SU-DHL-6 (cell line): ENCODE measurements at regions not wholly inside any gene's neighbourhood (a gene's known extent, or its start where the extent isn't known, plus 50 kb on each side); places are given as distances from the start of the nearest gene placed in this dataset.

Experiments used
- H2AFZ ChIP-seq: fragments of 200-600 bp; sonication (generic); 2 replicates; pipeline ENCODE4 v1.6.1; 2014; ENCODE audit warnings: low read depth, mild to moderate bottlenecking, moderate library complexity, mixed read lengths, antibody characterized with exemption, low read length; ENCODE audit not compliant: severe bottlenecking
- H3F3A ChIP-seq: fragments of 200-600 bp; shearing (Covaris generic); 2 replicates; pipeline ENCODE4 v1.6.0; 2016; ENCODE audit warnings: antibody characterized with exemption, mild to moderate bottlenecking; ENCODE audit not compliant: insufficient read depth
- H3K27ac ChIP-seq: fragments of 200-600 bp; sonication (generic); 2 replicates; pipeline ENCODE4 v1.5.1; 2016; ENCODE audit warnings: low read depth, mild to moderate bottlenecking, low read length, moderate library complexity, mixed read lengths
- H3K27me3 ChIP-seq: fragments of 200-600 bp; sonication (generic), shearing (Covaris generic); 2 replicates; pipeline ENCODE4 v1.6.0; 2014; ENCODE audit warnings: mild to moderate bottlenecking, low read length
- H3K36me3 ChIP-seq: fragments of 200-600 bp; sonication (generic); 2 replicates; pipeline ENCODE4 v1.6.1; 2014; ENCODE audit warnings: mild to moderate bottlenecking, low read length, mixed read lengths
- H3K4me2 ChIP-seq: fragments of 300-600, 200-600 bp; shearing (Covaris generic), sonication (generic); 2 replicates; pipeline ENCODE4 v1.6.0; 2014; ENCODE audit warnings: low read length, low read depth, mild to moderate bottlenecking; ENCODE audit not compliant: poor library complexity, severe bottlenecking
- H3K4me3 ChIP-seq: fragments of 200-600 bp; sonication (generic); 2 replicates; pipeline ENCODE4 v1.5.1; 2014; ENCODE audit warnings: antibody characterized with exemption, low read length, mild to moderate bottlenecking, mixed read lengths; ENCODE audit not compliant: insufficient read depth, poor library complexity, severe bottlenecking
- H3K79me2 ChIP-seq: fragments of 200-600 bp; sonication (generic); 2 replicates; pipeline ENCODE4 v1.6.1; 2014; ENCODE audit warnings: mild to moderate bottlenecking, low read length, moderate library complexity; ENCODE audit not compliant: insufficient read depth
- H3K9ac ChIP-seq: fragments of 200-600 bp; sonication (generic); 2 replicates; pipeline ENCODE4 v1.7.0; 2014; ENCODE audit warnings: mild to moderate bottlenecking, low read length
- H3K9me2 ChIP-seq: fragments of 200-600 bp; sonication (generic); replicated peaks from 2 replicates; pipeline ENCODE4 v1.6.1; 2014; ENCODE audit warnings: low read length; ENCODE audit not compliant: insufficient read depth
- H3K9me3 ChIP-seq: fragments of 200-600 bp; sonication (generic); 2 replicates; pipeline ENCODE4 v1.6.1; 2014; ENCODE audit warnings: low read length, mixed read lengths; ENCODE audit not compliant: insufficient read depth
- H4K20me1 ChIP-seq: fragments of 200-600 bp; sonication (generic); 2 replicates; pipeline ENCODE4 v1.6.1; 2014; ENCODE audit warnings: low read depth, mild to moderate bottlenecking, antibody characterized with exemption, low read length, moderate library complexity, mixed read lengths
- EZH2phosphoT487 ChIP-seq: fragments of 200-600 bp; sonication (generic), shearing (Covaris generic); conservative IDR thresholded peaks from 2 replicates; pipeline ENCODE4 v1.6.1; 2018; ENCODE audit warnings: mild to moderate bottlenecking, antibody characterized with exemption, low read length, moderate library complexity, mixed read lengths
- TF ChIP-seq, protein P1 (sequence below): fragments of 200-600 bp; sonication (generic); IDR thresholded peaks from one replicate; pipeline ENCODE4 v1.5.1; 2017; ENCODE audit warnings: antibody characterized with exemption, mild to moderate bottlenecking, low read length, moderate library complexity; ENCODE audit not compliant: insufficient read depth, poor library complexity, severe bottlenecking

DNA sequence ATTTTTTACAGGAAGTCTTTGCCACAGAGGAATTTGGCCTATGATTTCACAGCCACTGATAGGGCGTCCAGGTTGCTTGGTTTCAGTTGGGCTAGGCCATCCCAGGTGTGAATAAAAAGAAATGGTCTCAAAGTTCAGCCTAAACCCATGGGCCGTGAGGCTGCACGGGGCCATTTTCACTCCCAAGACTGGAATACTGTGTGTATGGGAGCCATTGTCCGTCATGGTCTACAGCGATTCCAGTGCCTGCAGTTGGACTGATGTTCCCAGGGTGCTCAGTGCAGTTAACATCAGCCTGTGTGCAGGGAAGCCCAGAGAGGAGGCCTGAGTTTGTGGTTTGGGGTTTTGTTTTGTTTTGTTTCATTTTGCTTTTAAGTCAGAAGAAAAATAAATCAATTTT is 133.2 kb downstream of the ADSS2 start:
- Histone ChIP-seq H3K9me3 (no peaks in the 10 kb centered on the region), H4K20me1 (no peaks in the 10 kb centered on the region), H3K4me2 (no peak overlapping the region), H2AFZ (no peak overlapping the region), H3K9ac (no peak overlapping the region), H3F3A (no peaks in the 10 kb centered on the region), H3K36me3 (no peaks in the 10 kb centered on the region), H3K27me3 (no peaks in the 10 kb centered on the region), H3K9me2 (no peaks in the 10 kb centered on the region), H3K4me3 (no peak overlapping the region), H3K27ac (no peak overlapping the region), H3K79me2 (no peaks in the 10 kb centered on the region)
- no peak for TF ChIP-seq EZH2phosphoT487
- TF ChIP-seq, protein P1, sequence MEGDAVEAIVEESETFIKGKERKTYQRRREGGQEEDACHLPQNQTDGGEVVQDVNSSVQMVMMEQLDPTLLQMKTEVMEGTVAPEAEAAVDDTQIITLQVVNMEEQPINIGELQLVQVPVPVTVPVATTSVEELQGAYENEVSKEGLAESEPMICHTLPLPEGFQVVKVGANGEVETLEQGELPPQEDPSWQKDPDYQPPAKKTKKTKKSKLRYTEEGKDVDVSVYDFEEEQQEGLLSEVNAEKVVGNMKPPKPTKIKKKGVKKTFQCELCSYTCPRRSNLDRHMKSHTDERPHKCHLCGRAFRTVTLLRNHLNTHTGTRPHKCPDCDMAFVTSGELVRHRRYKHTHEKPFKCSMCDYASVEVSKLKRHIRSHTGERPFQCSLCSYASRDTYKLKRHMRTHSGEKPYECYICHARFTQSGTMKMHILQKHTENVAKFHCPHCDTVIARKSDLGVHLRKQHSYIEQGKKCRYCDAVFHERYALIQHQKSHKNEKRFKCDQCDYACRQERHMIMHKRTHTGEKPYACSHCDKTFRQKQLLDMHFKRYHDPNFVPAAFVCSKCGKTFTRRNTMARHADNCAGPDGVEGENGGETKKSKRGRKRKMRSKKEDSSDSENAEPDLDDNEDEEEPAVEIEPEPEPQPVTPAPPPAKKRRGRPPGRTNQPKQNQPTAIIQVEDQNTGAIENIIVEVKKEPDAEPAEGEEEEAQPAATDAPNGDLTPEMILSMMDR = no peak

DNA sequence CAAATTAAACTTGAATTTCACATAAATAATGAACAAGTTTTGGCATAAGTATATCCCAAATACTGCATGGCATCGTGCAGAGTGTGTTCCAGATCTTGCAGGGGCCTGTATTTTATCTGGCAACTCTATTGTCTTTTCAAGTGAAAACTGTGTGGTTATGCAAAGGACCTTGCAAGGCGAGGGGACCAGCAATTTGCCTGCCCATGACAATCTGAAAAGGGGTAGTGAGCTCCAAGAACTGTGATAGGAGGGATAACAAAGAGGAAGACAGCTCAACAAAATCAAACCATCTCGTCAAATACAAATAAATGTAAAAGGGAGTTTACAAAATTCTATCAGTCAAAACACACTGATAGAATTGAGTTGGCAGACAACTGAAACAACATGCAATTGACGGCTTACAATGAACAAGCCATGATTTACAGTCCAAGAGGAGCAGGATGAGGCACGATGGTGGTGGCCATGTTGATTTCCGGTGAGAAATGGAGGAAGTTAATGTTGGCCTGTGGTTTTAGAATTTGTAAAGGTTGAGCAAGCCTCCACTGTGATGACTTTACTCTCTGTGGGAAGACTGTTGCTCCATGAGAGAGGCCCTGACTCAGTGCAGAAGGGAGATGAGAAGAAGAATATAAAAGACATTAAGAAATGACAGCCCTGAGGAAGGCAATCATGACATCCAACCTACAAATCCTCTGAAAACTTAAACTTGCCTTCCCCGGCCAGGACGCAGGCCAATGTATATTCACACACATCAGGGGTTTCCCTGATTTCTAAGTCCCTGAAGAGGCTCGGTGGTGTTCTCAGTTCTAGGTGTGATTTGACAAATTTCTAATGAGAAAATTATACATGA is 132.2 kb downstream of the ADSS2 start:
- Histone ChIP-seq H3F3A (no peaks in the 10 kb centered on the region), H2AFZ (no peak overlapping the region)

GRCh38 chr1:244322181-244322580 is 129.5 kb downstream of the ADSS2 start:
- Histone ChIP-seq H3K9me3 (no peaks in the 10 kb centered on the region), H4K20me1 (no peaks in the 10 kb centered on the region), H2AFZ (no peak overlapping the region), H3K4me3 (no peak overlapping the region), H3K9me2 (no peaks in the 10 kb centered on the region), H3K79me2 (no peaks in the 10 kb centered on the region), H3K9ac (no peak overlapping the region), H3K27me3 (no peaks in the 10 kb centered on the region), H3F3A (no peaks in the 10 kb centered on the region), H3K4me2 (no peak overlapping the region), H3K36me3 (no peaks in the 10 kb centered on the region), H3K27ac (no peak overlapping the region)
- TF ChIP-seq EZH2phosphoT487 = no peak
- TF ChIP-seq, protein P1 = no peak

More for the DNA sequence above, 132.2 kb downstream of the ADSS2 start:
- H4K20me1 ChIP-seq = no peaks in the 10 kb centered on the region
- H3K9me3 ChIP-seq = no peaks in the 10 kb centered on the region
- TF ChIP-seq, protein P1 = no peak
- TF ChIP-seq EZH2phosphoT487 = no peak
- H3K4me3 ChIP-seq = no peak overlapping the region
- H3K27ac ChIP-seq = no peak overlapping the region
- H3K4me2 ChIP-seq = no peak overlapping the region
- H3K36me3 ChIP-seq = no peaks in the 10 kb centered on the region
- H3K79me2 ChIP-seq = no peaks in the 10 kb centered on the region
- H3K9me2 ChIP-seq = no peaks in the 10 kb centered on the region
- no peaks in the 10 kb centered on the region for H3K27me3 ChIP-seq
- no peak overlapping the region for H3K9ac ChIP-seq
